HUES48 (cell line): ENCODE measurements at regions not wholly inside any gene's neighbourhood (a gene's known extent, or its start where the extent isn't known, plus 50 kb on each side); places are given as distances from the start of the nearest gene placed in this dataset.
"Not testable (repeated sequence)": the region's sequence is repeated elsewhere in the genome, so short reads cannot be mapped to it uniquely, and the experiment has no call there.

Source experiments
- H3K27ac ChIP-seq: one replicate; pipeline ENCODE4 v1.7.0; 2013; ENCODE audit warnings: low read depth, low read length, inconsistent platforms
- H3K27me3 ChIP-seq: 2 replicates; pipeline ENCODE4 v1.6.1; 2013; ENCODE audit warnings: mild to moderate bottlenecking, low read length; ENCODE audit not compliant: control insufficient read depth, insufficient read depth
- H3K36me3 ChIP-seq: 2 replicates; pipeline ENCODE4 v1.6.1; 2013; ENCODE audit warnings: low read length; ENCODE audit not compliant: control insufficient read depth, insufficient read depth
- H3K4me1 ChIP-seq: 2 replicates; pipeline ENCODE4 v1.6.1; 2013; ENCODE audit warnings: mild to moderate bottlenecking, low read length; ENCODE audit not compliant: control insufficient read depth, insufficient read depth
- H3K4me3 ChIP-seq: 2 replicates; pipeline ENCODE4 v1.5.1; 2013; ENCODE audit warnings: mild to moderate bottlenecking, low read depth, low read length
- H3K9ac ChIP-seq: 2 replicates; pipeline ENCODE4 v1.6.1; 2013; ENCODE audit warnings: mild to moderate bottlenecking, low read depth, low read length, moderate library complexity
- H3K9me3 ChIP-seq: 2 replicates; pipeline ENCODE4 v1.6.1; 2013; ENCODE audit warnings: low read length; ENCODE audit not compliant: control insufficient read depth, insufficient read depth

DNA sequence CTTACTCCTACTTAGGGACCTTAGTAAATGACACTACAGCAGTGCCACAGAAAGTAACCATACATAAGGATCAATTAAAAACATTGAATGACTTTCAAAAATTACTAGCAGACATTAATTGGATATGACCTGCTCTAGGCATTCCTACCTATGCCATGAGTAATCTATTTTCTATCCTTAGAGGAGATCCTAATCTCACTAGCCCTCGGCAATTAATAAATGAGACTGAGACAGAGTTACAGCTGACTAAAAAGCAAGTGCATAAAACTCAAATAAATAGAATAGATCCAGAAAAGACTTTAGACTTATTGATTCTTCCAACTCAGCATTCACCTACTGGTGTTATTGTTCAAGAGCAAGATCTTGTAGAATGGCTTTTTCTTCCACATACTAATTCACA lies 141.1 kb upstream of the ZNF91 start:
- H3K9me3 ChIP-seq = peaks cover 66% of the 10 kb centered on the region

DNA sequence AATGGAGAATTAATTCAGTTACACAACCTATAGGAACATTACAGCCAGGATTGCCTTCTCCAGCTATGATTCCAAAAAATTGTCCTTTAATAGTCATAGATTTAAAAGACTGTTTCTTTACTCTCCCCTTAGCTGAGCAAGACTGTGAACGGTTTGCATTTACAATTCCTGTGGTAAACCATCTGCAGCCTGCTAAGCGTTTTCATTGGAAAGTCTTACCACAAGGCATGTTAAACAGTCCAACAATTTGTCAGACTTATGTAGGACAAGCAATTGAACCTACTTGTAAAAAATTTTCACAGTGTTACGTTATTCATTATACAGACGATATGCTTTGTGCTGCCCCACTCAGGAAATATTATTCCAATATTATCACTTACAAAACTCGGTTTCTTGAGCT lies 140.6 kb upstream of the ZNF91 start:
- not testable (repeated sequence) for H3K27ac ChIP-seq, H3K27me3 ChIP-seq, H3K4me3 ChIP-seq, H3K36me3 ChIP-seq, H3K9ac ChIP-seq, H3K4me1 ChIP-seq
- H3K9me3 ChIP-seq = peaks cover 64% of the 10 kb centered on the region

More for the DNA sequence above, 141.1 kb upstream of the ZNF91 start:
- H3K27ac ChIP-seq, H3K4me3 ChIP-seq, H3K4me1 ChIP-seq, H3K9ac ChIP-seq, H3K36me3 ChIP-seq, H3K27me3 ChIP-seq: not testable (repeated sequence)

DNA sequence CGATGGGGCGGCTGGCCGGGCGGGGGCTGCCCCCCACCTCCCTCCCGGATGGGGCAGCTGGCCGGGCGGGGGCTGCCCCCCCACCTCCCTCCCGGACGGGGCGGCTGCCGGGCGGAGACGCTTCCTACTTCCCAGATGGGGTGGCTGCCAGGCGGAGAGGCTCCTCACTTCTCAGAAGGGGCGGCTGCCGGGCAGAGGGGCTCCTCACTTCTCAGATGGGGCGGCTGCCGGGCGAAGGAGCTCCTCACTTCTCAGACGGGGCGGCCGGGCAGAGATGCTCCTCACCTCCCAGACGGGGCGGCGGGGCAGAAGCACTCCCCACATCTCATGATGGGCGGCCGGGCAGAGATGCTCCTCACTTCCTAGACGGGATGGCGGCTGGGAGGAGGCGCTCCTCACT lies 138.2 kb upstream of the ZNF91 start:
- not testable (repeated sequence) for H3K9ac ChIP-seq, H3K4me3 ChIP-seq, H3K4me1 ChIP-seq, H3K27me3 ChIP-seq, H3K36me3 ChIP-seq, H3K27ac ChIP-seq
- peaks cover 64% of the 10 kb centered on the region for H3K9me3 ChIP-seq

DNA sequence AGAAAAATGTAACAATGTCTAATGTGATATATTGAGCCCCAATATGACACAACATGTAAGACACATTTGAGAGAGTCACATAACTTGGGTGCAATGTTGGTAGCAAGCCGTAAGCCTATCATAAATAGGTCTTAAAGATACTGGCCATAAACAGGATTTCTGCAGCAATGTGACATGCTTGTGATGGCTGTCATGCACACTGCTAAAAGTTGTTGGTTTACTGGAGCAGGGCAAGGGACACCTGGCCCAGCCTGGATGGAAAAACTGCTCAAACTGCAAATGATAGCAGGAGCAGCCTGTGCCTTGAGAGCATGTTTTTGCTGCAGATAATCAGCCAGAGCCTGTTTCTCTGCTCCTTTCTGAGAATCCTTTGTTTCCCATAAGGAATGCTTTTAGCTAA lies 136.7 kb upstream of the ZNF91 start:
- Histone ChIP-seq H3K9me3 (peaks cover 64% of the 10 kb centered on the region), H3K27ac (no peak overlapping the region), H3K4me1 (no peaks in the 10 kb centered on the region), H3K4me3 (no peak overlapping the region), H3K27me3 (no peaks in the 10 kb centered on the region), H3K36me3 (no peaks in the 10 kb centered on the region), H3K9ac (no peak overlapping the region)

DNA sequence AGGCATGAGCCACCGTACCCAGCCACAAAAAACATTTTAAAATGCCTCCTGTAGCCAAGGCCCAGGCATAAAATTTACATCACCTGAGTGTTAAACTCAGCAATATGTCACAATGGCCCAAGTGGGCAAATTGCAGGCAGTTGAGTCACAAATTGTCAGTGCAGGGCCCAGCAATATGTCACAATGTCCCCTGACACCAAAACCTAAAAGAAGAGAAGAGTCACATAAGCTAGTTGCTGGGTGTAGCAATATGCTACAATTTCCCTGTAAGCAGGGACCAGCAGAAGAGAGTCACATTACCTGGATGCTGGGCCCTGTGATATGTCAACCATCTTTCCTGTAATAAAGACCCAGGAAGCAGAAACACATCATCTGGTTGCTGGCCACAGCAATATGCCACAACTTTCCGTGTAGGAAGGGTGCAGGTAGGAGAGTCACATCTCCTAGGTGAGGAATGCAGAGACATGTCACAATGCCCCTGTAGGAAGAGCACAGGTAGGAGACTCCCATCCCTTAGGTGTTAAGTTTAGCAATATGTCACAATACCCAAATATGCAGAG lies 136.0 kb upstream of the ZNF91 start:
- no peaks in the 10 kb centered on the region for H3K27me3 ChIP-seq
- H3K9ac ChIP-seq = no peak overlapping the region
- H3K4me1 ChIP-seq = no peaks in the 10 kb centered on the region
- no peaks in the 10 kb centered on the region for H3K36me3 ChIP-seq
- no peak overlapping the region for H3K27ac ChIP-seq
- peaks cover 71% of the 10 kb centered on the region for H3K9me3 ChIP-seq
- no peak overlapping the region for H3K4me3 ChIP-seq

DNA sequence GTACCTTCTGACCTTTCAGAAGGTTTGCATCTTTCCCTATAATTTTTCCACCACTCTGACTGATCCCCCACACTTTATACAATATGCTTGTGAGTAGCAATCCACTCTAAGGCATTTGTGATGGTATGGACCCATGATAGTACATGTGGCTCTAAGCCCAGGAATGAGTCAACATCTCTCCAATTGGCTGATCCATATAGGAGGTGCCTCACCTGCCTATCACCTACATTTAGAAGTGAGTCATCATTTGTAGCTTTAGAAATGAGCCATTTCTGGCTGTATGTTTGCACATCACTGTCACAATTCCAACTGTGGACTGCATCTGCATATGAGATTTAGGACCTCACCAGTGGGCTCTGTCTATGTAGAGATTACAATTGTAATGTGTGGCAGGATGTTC lies 133.1 kb upstream of the ZNF91 start:
- H3K27me3 ChIP-seq = no peaks in the 10 kb centered on the region
- no peak overlapping the region for H3K27ac ChIP-seq
- no peaks in the 10 kb centered on the region for H3K36me3 ChIP-seq
- H3K9ac ChIP-seq = no peak overlapping the region
- no peaks in the 10 kb centered on the region for H3K4me1 ChIP-seq
- H3K9me3 ChIP-seq = peaks cover 81% of the 10 kb centered on the region
- H3K4me3 ChIP-seq = no peak overlapping the region

DNA sequence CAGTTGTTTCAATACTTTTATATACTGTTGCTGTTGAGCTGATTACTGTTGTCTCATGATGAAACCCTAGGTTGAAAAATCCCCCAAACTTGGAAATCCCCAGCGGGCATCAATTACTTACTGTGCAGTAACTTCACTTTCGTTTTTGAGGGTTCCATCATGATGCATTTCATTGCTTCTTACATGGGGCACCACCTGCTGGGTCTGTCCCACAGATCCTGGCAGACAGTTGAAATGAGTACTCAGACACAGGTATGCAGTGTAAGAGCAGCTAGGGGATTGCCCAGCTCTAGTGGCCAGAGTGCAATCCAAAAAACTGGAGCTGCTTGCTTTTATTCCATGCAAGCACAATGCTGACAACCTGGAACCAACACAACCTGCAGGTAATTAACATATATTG lies 132.5 kb upstream of the ZNF91 start:
- H3K4me3 ChIP-seq = no peak overlapping the region
- no peaks in the 10 kb centered on the region for H3K36me3 ChIP-seq
- no peak overlapping the region for H3K9ac ChIP-seq
- H3K27ac ChIP-seq = no peak overlapping the region
- H3K27me3 ChIP-seq = no peaks in the 10 kb centered on the region
- H3K4me1 ChIP-seq = no peaks in the 10 kb centered on the region
- peaks cover 82% of the 10 kb centered on the region for H3K9me3 ChIP-seq

DNA sequence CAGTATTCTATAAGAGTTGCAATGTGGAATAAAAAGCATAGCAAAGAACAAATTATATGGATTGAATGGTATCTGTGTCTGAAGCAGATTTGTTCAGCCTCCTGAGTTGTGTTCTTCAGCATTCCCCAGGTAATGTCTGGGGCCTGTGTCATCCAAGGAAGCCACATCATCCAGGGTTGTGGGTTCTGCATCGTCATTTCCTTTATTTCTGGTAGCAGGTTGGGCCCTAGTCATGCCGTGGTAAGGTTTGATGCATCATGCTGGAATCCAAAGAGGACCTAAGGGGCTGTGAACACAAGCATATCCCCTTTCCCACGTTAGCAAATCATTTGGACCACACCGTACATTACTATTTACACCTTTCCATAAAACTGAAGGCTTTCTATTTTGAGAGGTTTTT lies 131.0 kb upstream of the ZNF91 start:
- no peak overlapping the region for H3K4me3 ChIP-seq
- H3K9ac ChIP-seq = no peak overlapping the region
- no peaks in the 10 kb centered on the region for H3K27me3 ChIP-seq
- peaks cover 85% of the 10 kb centered on the region for H3K9me3 ChIP-seq
- no peak overlapping the region for H3K27ac ChIP-seq
- H3K4me1 ChIP-seq = no peaks in the 10 kb centered on the region
- H3K36me3 ChIP-seq = no peaks in the 10 kb centered on the region

DNA sequence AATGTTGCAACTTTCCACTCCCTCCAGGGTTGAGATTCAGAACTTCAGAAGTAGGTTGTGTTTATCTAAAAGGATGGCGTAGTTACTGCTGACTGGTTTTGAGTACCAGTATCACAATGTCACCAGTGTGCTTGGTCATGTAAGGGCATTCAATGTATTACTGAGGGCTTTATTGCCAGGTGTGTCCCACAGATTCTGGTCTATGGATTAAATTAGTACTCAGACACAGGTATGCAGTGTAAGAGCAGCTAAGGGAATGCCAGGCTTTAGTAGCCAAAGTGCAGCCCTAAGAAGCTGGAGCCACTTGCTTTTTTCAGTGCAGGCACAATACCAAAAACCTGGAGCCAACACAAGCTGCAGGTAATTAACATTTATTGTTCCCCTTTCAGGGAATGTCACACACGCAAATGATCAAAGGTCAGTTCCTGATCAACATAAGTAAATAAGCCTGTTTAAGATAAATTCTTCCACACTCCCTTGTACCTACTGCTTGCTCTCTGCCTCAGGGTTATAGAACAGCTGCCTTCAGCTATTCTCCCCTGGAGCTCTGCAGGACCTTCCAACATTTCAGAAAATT lies 130.1 kb upstream of the ZNF91 start:
- Histone ChIP-seq H3K4me3 (no peak overlapping the region), H3K9ac (no peak overlapping the region), H3K4me1 (no peaks in the 10 kb centered on the region), H3K36me3 (no peaks in the 10 kb centered on the region), H3K27me3 (no peaks in the 10 kb centered on the region), H3K9me3 (peaks cover 87% of the 10 kb centered on the region), H3K27ac (no peak overlapping the region)

DNA sequence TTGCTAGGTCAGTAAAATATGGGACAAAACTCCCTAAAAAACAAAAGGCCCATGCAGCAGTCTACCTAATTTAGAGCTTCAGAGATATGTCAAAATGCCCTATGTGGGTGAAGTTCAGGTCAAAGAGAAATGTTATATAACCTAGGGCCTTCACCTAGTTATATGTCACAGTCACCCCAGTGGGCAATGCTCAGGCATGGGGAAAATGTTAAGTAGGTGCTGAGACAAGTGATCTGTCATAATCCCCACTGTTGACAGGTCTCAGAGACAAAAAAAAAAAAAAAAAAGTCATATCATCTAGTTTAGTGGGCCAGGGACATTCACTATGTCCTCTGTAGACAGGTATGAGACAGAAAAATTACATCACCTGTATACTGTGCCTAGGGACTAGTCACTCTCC lies 128.6 kb upstream of the ZNF91 start:
- Histone ChIP-seq H3K9me3 (peaks cover 88% of the 10 kb centered on the region), H3K27ac (no peak overlapping the region), H3K9ac (no peak overlapping the region), H3K27me3 (no peaks in the 10 kb centered on the region), H3K4me3 (no peak overlapping the region), H3K36me3 (no peaks in the 10 kb centered on the region), H3K4me1 (no peaks in the 10 kb centered on the region)

DNA sequence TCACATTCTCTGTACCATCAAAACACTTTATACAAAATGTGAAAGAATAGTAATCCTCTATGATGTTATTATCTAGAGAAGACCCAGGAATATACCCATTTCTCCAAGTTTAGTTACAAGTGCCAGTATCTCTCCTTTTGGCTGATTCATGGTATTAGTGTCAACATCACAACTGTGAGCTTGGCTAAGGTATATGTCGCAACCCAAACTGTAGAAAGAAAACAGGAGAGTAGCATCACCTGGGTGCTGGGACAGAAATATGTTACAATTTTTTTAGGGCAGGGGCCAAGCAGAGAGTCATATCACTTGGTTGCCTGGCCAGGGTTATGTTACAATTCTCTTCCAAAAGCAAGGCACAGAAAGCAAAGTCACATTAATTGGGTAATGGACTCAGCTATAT lies 127.2 kb upstream of the ZNF91 start:
- H3K36me3 ChIP-seq = no peaks in the 10 kb centered on the region
- peaks cover 90% of the 10 kb centered on the region for H3K9me3 ChIP-seq
- no peak overlapping the region for H3K9ac ChIP-seq
- no peak overlapping the region for H3K4me3 ChIP-seq
- no peak overlapping the region for H3K27ac ChIP-seq
- no peaks in the 10 kb centered on the region for H3K4me1 ChIP-seq
- H3K27me3 ChIP-seq = no peaks in the 10 kb centered on the region

DNA sequence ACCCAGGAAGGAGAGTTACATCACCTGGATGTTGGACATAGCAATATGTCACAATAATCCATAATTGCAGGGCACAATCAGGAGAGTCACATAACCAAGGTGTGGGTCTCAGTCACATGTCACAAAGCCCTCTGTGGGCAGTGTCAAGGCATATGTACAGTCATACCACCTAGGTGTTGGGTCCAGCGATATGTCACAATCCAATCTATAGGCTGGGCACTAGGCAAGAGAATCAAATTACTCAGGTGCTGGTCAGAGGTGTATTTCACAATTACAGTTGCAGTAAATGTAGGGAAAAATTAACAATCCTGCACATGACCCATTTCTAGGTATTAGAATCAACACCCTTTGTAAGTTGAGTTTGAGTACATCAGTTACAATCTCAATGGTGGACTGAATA lies 126.2 kb upstream of the ZNF91 start:
- no peaks in the 10 kb centered on the region for H3K4me1 ChIP-seq
- H3K9ac ChIP-seq = no peak overlapping the region
- H3K9me3 ChIP-seq = peaks cover 89% of the 10 kb centered on the region
- no peaks in the 10 kb centered on the region for H3K36me3 ChIP-seq
- H3K4me3 ChIP-seq = no peak overlapping the region
- H3K27ac ChIP-seq = no peak overlapping the region
- no peaks in the 10 kb centered on the region for H3K27me3 ChIP-seq
